Fibroblast of lung (primary cell): ENCODE measurements at regions not wholly inside any gene's neighbourhood (a gene's known extent, or its start where the extent isn't known, plus 50 kb on each side); places are given as distances from the start of the nearest gene placed in this dataset.
A peak's percentile ranks its signal among the peaks of the same experiment; 100 is the strongest.

Experiments used
- DNase-seq, 2 donors: peaks; one replicate each; pipeline versions ENCODE4 v3.0.0 to v3.0.0-alpha.2; 2010; ENCODE audit warnings: low read depth in 2 of 2
- H2AFZ ChIP-seq: 2 replicates; pipeline ENCODE4 v1.5.1; 2012; ENCODE audit warnings: low read length, control low read depth, inconsistent platforms
- H3K27ac ChIP-seq: 2 replicates; pipeline ENCODE4 v1.5.1; 2011; ENCODE audit warnings: low read length, control low read depth; ENCODE audit not compliant: insufficient read depth
- H3K27me3 ChIP-seq: 2 replicates; pipeline ENCODE4 v1.5.1; 2011; ENCODE audit warnings: mild to moderate bottlenecking, low read length; ENCODE audit not compliant: control insufficient read depth, insufficient read depth
- H3K36me3 ChIP-seq: 2 replicates; pipeline ENCODE4 v1.5.1; 2011; ENCODE audit warnings: low read length; ENCODE audit not compliant: control insufficient read depth, insufficient read depth
- H3K4me1 ChIP-seq: 2 replicates; pipeline ENCODE4 v1.5.1; 2011; ENCODE audit warnings: low read length; ENCODE audit not compliant: control insufficient read depth, insufficient read depth; ENCODE audit errors: extremely low read depth
- H3K4me2 ChIP-seq: 2 replicates; pipeline ENCODE4 v1.5.1; 2011; ENCODE audit warnings: low read length, control low read depth; ENCODE audit not compliant: insufficient read depth; ENCODE audit errors: extremely low read depth
- H3K4me3 ChIP-seq, 4 experiments: fragments of 200-600 bp in 1 of 4; sonication (generic) in 1 of 4; replicated peaks in 1 of 4; 2 replicates each; pipeline ENCODE4 v1.5.1; 2011 to 2016; ENCODE audit warnings: low read length in 4 of 4, low read depth in 3 of 4, mild to moderate bottlenecking in 3 of 4, control low read depth in 2 of 4, inconsistent platforms in 1 of 4, mixed read lengths in 1 of 4; ENCODE audit not compliant: insufficient read depth in 1 of 4; ENCODE audit errors: control extremely low read depth in 1 of 4
- H3K79me2 ChIP-seq: 2 replicates; pipeline ENCODE4 v1.5.1; 2012; ENCODE audit warnings: mild to moderate bottlenecking, low read length, inconsistent platforms; ENCODE audit not compliant: control insufficient read depth, insufficient read depth
- H3K9ac ChIP-seq: 2 replicates; pipeline ENCODE4 v1.5.1; 2011; ENCODE audit warnings: mild to moderate bottlenecking, low read length, control low read depth; ENCODE audit not compliant: insufficient read depth
- H3K9me3 ChIP-seq: 2 replicates; pipeline ENCODE4 v1.5.1; 2012; ENCODE audit warnings: low read depth, low read length; ENCODE audit not compliant: control insufficient read depth, insufficient read depth
- H4K20me1 ChIP-seq: 2 replicates; pipeline ENCODE4 v1.5.1; 2011; ENCODE audit warnings: low read length; ENCODE audit not compliant: control insufficient read depth, insufficient read depth; ENCODE audit errors: extremely low read depth
- EZH2 ChIP-seq: IDR thresholded peaks from 2 replicates; pipeline ENCODE4 v1.5.1; 2012; ENCODE audit warnings: low read length, control low read depth, mild to moderate bottlenecking; ENCODE audit errors: missing control alignments
- TF ChIP-seq, protein P1 (sequence below), 2 donors: IDR thresholded peaks in 1 of 2; conservative IDR thresholded peaks in 1 of 2; 1 replicate in 1 of 2; 2 replicates in 1 of 2; pipeline ENCODE4 v1.5.1; 2011 to 2012; ENCODE audit warnings: low read length in 2 of 2, control low read depth in 1 of 2, inconsistent platforms in 1 of 2, low read depth in 1 of 2, mild to moderate bottlenecking in 1 of 2

DNA sequence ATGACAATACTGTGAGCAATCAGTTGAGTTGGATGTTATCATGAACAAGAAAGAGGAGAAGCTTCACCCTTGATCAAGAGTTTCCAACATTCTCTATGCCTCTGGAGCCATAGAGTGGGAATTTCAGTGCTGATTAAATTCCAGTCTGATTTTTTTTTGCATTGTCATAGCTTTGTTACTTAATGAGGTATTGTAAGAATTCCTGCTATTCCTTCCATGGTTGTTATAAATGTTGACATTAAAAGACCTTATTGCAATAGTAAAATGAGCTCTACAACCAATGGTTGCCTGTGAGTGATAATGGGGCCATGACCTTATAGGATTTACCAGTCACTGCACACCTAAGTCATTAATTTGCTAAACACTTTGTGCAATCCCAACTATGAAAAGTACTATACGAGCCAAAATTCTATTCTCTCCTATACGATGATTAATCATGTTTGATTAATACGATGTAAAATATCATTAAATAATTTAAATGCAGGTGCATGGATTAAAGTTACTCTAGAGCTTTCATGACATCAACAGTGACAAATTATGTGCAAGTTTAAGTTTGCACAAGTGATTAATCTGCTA is 353.2 kb upstream of the KLF6 start:
- TF ChIP-seq, protein P1, sequence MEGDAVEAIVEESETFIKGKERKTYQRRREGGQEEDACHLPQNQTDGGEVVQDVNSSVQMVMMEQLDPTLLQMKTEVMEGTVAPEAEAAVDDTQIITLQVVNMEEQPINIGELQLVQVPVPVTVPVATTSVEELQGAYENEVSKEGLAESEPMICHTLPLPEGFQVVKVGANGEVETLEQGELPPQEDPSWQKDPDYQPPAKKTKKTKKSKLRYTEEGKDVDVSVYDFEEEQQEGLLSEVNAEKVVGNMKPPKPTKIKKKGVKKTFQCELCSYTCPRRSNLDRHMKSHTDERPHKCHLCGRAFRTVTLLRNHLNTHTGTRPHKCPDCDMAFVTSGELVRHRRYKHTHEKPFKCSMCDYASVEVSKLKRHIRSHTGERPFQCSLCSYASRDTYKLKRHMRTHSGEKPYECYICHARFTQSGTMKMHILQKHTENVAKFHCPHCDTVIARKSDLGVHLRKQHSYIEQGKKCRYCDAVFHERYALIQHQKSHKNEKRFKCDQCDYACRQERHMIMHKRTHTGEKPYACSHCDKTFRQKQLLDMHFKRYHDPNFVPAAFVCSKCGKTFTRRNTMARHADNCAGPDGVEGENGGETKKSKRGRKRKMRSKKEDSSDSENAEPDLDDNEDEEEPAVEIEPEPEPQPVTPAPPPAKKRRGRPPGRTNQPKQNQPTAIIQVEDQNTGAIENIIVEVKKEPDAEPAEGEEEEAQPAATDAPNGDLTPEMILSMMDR (conservative IDR thresholded peaks at IDR 0.05 in 1 of 2, IDR thresholded peaks at IDR 0.05 in 1 of 2; ENCODE audit: low read depth in 1 of 2, low read length in 2 of 2): no peak
- no peak for TF ChIP-seq EZH2
- H3K27me3 ChIP-seq: no peaks in the 10 kb centered on the region
- H3K4me2 ChIP-seq: no peak overlapping the region
- no peak overlapping the region for H3K9ac ChIP-seq
- no peaks in the 10 kb centered on the region for H3K9me3 ChIP-seq
- peak in 1 of 2 donors; percentile 61 for DNase-seq
- H3K4me3 ChIP-seq: no peak overlapping the region
- no peaks in the 10 kb centered on the region for H3K36me3 ChIP-seq
- no peak overlapping the region for H2AFZ ChIP-seq
- H3K79me2 ChIP-seq: no peaks in the 10 kb centered on the region
- H4K20me1 ChIP-seq: no peaks in the 10 kb centered on the region
- H3K4me1 ChIP-seq: no peaks in the 10 kb centered on the region
- H3K27ac ChIP-seq: no peak overlapping the region

- no peaks in the 10 kb centered on the region for H4K20me1 ChIP-seq
- no peak for DNase-seq
- H3K27ac ChIP-seq: no peak overlapping the region
- no peaks in the 10 kb centered on the region for H3K9me3 ChIP-seq
- H3K4me2 ChIP-seq: no peak overlapping the region
- H3K9ac ChIP-seq: no peak overlapping the region
- no peaks in the 10 kb centered on the region for H3K79me2 ChIP-seq
- H3K4me3 ChIP-seq: no peak overlapping the region
- H3K36me3 ChIP-seq: no peaks in the 10 kb centered on the region
- no peak overlapping the region for H2AFZ ChIP-seq
- H3K4me1 ChIP-seq: peaks cover 2% of the 10 kb centered on the region
- no peaks in the 10 kb centered on the region for H3K27me3 ChIP-seq
- TF ChIP-seq EZH2: no peak
- TF ChIP-seq, protein P1 (conservative IDR thresholded peaks at IDR 0.05 in 1 of 2, IDR thresholded peaks at IDR 0.05 in 1 of 2; ENCODE audit: low read depth in 1 of 2, low read length in 2 of 2): no peak
These were observed 352.3 kb upstream of the KLF6 start for GRCh38 chr10:4137299-4137698.

GRCh38 chr10:4136121-4136520 is 351.1 kb upstream of the KLF6 start:
- no peak overlapping the region for H3K9ac ChIP-seq
- no peak overlapping the region for H3K4me2 ChIP-seq
- H3K27me3 ChIP-seq: no peaks in the 10 kb centered on the region
- H3K27ac ChIP-seq: no peak overlapping the region
- H2AFZ ChIP-seq: no peak overlapping the region
- peaks cover 8% of the 10 kb centered on the region for H3K4me1 ChIP-seq
- no peaks in the 10 kb centered on the region for H3K9me3 ChIP-seq
- TF ChIP-seq, protein P1 (conservative IDR thresholded peaks at IDR 0.05 in 1 of 2, IDR thresholded peaks at IDR 0.05 in 1 of 2; ENCODE audit: low read depth in 1 of 2, low read length in 2 of 2): no peak
- no peak for TF ChIP-seq EZH2
- no peaks in the 10 kb centered on the region for H4K20me1 ChIP-seq
- no peaks in the 10 kb centered on the region for H3K79me2 ChIP-seq
- no peak overlapping the region for H3K4me3 ChIP-seq
- H3K36me3 ChIP-seq: no peaks in the 10 kb centered on the region
- DNase-seq: peak in 1 of 2 donors; percentile 18
